GM21367 (cell line): ENCODE measurements at regions not wholly inside any gene's neighbourhood (a gene's known extent, or its start where the extent isn't known, plus 50 kb on each side); places are given as distances from the start of the nearest gene placed in this dataset.

ENCODE experiments used
- ATAC-seq: cut with Tn5 transposase; IDR thresholded peaks from one replicate; pipeline ENCODE4 v1.9.1; 2021; ENCODE audit not compliant: unreplicated experiment

DNA sequence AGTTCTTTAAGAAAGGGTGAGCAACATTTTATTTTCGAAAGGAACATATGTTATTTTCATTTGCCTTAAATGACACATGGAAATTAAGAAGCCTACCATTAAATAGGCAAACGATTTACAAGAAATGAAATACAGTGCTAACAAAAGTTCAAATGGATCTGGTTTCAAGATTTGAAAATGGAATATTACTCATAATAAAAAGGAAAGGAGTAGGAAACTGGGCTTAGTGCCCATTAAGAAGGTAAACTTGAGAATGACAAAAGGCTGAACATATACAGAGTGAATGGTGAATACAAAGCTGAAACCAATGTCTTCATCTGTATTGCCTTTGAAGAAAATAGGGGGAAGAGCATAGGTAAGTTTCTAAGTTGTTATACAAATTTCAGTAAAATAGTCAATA is 974.2 kb upstream of the C9orf72 start:
- no peak for ATAC-seq

GRCh38 chr9:28563291-28563934 is 990.1 kb upstream of the C9orf72 start:
- no peak for ATAC-seq

- no peak for ATAC-seq
Measured at GRCh38 chr9:28583832-28584231, 1010.6 kb upstream of the C9orf72 start.

- no peak for ATAC-seq
Measured at GRCh38 chr9:28584542-28584941, 1011.3 kb upstream of the C9orf72 start.

- no peak for ATAC-seq
Measured at GRCh38 chr9:28587052-28587451, 1013.8 kb upstream of the C9orf72 start.

GRCh38 chr9:28598408-28598807 is 1025.1 kb upstream of the C9orf72 start:
- no peak for ATAC-seq

DNA sequence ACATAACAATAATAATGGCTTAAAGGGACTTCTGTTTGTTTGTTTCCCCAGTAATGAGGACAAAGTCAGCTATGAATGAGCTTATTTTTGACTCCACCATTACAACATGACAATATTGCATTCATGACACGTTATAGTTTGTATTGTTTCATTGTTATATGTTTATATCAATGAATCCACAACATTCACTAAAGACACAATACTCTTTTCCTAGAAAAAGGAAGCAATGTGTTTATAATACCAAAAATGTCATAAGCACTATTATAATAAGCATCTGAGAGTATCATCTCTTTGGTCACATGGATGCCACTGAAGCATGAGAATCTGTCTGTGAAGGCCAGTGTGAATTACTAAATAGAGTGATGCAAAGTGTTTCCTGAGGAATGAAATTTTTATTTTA is 1026.9 kb upstream of the C9orf72 start:
- ATAC-seq: no peak

DNA sequence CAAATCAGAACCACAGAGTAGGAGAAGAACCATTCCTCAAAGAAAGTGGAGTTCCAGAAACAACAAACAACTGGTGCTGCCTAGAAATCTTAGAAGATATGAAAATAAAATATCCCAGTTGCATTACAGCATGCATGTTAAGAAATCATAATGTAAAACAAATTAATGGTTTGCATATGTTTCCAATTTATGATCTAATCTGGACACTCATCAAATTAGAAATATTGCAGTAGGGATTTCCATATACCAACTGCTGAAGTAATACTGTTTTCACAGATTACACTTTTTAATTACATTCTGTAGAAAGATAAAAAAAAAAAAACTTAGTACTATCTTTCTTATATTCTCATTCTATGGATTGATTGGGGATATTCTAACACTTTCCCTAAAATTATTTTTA is 1034.6 kb upstream of the C9orf72 start:
- ATAC-seq: no peak

- ATAC-seq: no peak
Measured at GRCh38 chr9:28610339-28610738, 1037.1 kb upstream of the C9orf72 start.

DNA sequence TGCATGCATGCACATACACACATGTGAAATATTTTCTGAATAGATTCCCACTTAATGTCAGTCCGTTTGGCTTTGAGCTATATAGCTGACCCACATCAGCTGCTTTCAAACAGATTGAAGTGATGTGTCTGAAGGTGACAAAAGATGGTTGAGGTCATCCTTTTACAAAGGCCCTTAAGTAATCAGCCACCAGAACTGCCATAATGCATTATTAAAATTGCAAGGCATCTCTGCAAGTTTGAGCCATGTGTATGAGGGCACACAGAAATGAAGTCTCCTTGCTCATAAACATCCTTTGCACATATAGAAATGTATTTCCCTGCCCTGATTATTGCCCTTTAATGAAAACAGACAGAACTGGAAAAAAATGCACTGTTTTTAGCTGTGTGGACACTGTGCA is 1043.0 kb upstream of the C9orf72 start:
- ATAC-seq: no peak

GRCh38 chr9:28620011-28620410 is 1046.7 kb upstream of the C9orf72 start:
- ATAC-seq: no peak

DNA sequence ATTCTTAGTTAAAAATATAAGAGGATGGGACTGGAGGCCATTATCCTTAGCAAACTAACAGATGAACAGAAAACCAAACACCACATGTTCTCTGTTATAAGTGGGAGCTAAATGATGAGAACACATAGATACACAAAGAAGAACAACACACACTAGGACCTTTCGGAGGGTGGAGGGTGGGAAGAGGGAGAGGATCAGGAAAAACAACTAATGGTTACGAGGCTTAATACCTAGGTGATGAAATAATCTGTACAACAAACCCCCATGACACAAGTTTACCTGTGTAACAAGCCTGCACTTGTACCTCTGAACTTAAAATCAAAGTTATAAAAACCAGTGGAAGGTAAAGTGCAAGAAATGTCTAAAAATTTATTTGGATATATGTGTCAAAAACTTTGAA is 1047.4 kb upstream of the C9orf72 start:
- ATAC-seq: no peak

GRCh38 chr9:28624771-28625170 is 1051.5 kb upstream of the C9orf72 start:
- no peak for ATAC-seq

DNA sequence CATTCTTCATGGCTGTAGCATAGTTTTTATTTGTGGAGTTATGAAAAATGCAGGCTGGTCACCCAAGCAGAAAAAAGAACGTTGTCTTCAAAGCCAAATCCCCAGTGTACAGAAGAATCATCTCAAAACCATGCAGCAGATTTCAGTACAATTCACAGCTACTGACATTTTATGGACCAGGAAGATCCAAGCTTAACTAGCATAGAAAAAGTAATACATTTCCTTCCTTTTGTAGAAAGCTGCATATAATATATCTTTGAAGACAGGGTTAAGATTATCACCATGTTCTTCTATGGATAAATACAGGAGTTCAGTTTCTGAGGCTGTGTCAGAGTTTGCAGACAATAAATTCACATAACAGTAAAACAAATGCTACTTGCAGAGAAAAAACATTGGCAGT is 1054.8 kb upstream of the C9orf72 start:
- no peak for ATAC-seq

DNA sequence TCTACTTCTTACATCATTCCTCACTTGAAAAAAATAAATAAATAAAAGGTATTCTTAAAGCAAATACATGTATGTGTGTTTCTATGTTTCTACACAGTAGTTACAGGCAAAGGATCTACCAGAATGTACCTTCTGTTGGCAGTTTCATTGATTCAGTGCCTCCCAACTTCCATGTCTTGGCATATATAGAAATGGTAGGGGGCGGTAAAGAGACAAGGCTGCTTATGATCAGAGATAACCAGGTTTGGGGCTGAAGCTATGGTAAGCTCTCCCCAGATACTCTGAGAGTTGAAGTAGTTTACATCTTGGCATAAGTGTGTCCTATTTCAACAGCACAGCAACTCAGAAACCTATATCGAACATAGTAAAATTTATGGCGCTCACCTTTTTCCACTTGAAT is 1075.4 kb upstream of the C9orf72 start:
- ATAC-seq: no peak

- ATAC-seq: no peak
Measured at GRCh38 chr9:28650327-28650726, 1077.0 kb upstream of the C9orf72 start.

DNA sequence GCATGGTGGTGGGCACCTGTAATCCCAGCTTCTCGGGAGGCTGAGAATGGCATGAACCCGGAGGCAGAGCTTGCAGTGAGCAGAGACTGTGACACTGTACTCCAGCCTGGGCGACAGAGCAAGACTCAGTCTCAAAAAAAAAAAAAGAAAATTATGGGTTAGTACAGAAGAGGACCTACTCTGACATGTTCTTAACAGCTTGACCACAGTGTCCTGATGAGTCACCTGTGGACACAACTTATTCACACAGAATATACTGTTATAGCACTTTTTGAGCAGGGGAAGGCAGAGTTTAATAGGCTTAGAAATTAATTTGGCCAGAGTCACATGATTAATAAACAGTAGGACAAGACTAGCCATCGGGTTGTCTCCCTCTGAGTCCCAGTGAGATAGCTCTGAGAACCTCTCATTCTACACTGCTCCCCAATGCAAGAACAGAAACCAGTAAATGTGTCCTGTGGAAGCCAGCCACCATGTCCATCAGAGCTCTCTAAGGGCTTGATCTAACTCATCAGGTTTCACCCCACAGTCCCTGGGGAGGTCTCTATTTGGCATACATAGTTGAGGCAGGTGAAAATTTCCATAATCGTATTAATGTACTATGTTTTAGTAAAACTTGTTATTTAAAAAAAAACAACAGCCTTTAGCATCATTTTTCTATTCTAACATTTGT is 1077.9 kb upstream of the C9orf72 start:
- ATAC-seq: no peak

DNA sequence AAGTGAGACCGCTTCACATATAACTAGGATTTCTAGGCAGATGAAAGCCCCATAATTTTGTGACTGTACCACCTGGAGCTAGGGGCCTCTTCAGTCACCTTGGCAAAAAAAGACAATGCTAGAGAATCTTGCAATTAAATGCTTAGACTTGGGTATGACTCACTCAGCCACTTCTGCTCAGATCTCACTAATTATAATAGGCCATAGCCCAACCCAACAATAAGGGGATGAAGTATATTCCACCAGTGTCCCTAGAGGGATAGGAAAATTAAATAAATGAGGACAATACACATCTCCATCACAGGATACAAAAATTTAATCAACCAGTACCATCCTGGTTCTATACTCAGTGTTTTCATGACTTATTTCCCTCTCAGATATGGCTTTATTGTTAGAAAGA is 1079.9 kb upstream of the C9orf72 start:
- ATAC-seq: no peak

DNA sequence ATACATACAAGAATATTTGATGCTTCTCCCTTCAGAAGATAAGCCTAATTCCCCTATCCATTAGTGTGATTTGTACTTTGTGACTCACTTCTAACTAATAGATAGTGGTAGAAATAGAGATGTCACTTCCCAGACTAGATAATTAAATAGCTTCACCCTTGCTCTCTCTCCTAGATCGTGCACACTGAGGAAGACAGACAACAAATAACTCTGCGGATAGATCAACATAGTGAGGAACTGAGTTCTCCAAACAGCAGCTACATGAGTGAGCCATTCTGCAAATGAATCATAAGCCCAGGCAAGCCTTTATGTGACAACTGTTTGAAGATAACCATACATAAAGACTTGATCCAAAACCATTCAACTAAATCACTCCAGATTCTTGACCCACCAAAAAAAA is 1083.4 kb upstream of the C9orf72 start:
- ATAC-seq: no peak

DNA sequence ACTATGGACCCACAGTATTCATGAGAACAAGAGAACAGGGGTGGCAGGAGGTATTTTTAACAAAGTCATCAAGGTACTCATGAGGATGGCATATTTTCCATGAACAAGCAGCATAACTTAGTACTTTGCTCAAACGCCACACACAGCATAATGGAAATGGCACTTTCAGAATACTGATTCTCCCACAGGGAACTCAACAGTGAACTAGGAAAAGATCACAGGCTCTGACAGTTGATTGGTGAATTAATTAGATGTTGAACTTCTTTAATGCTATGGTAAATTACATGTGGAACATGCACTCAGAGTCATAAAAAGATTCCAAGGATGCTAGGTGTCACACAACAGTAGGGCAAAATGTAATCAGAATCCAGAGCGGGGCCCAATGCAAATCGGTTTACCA is 1088.6 kb upstream of the C9orf72 start:
- no peak for ATAC-seq

DNA sequence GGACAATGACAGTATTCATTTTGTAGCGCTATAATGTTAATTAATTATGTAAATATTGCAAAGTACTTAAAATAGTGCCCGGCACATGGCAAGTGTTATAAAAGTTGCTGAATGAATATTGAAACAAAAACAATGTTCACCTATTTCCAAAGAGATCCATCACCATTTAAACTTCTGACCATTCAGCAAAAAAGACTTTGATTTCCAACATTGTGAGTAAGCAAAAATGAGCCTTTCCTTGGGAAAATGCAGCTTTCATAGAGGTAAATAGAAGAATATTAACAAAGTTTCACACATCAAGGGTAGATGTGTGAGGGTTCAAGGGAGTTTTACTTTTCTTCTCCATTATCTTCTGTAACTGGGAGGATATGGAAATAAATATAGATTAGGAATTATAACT is 1089.4 kb upstream of the C9orf72 start:
- ATAC-seq: no peak

DNA sequence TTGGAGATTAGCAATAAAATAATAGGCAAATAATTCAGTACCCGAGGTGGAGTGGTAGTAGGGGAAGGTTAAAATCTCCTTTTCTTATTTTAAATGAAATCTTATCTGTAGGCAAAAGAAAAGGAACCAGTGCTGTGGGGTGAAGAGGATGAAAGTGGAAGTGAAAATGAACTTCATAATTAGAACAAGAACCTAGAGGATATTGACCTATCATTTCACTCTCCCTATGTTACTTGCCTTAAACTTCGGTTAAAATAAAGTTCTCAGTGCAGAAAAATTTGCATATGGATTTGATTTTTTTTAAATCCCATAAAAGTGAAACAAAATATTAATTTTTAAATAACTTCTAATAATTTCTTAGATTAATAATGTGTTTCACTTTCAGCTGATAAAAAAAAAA is 1094.9 kb upstream of the C9orf72 start:
- ATAC-seq: peak; percentile 55

GRCh38 chr9:28671000-28671399 is 1097.7 kb upstream of the C9orf72 start:
- no peak for ATAC-seq
